Upper lobe of left lung (tissue), 6 donors: ENCODE measurements at regions not wholly inside any gene's neighbourhood (a gene's known extent, or its start where the extent isn't known, plus 50 kb on each side); places are given as distances from the start of the nearest gene placed in this dataset.

ENCODE experiments used
- ATAC-seq, 2 donors: fragments of 200-7000 bp; cut with Tn5 transposase; one replicate each; pipeline ENCODE4 v1.9.1; 2022; ENCODE audit warnings: mild to moderate bottlenecking in 2 of 2, moderate library complexity in 2 of 2; ENCODE audit not compliant: low FRiP score in 2 of 2
- DNase-seq, 2 donors: peaks; one replicate each; pipeline ENCODE4 v3.0.0-alpha.2; 2019 to 2020
- H3K27ac ChIP-seq, 4 donors: fragments of 200-600 bp; sonication (generic); one replicate each; pipeline ENCODE4 v1.5.1; 2016 to 2019
- H3K27me3 ChIP-seq, 4 donors: fragments of 200-600 bp; sonication (generic); one replicate each; pipeline ENCODE4 v1.5.1; 2017 to 2019
- H3K36me3 ChIP-seq, 4 donors: fragments of 200-600 bp; sonication (generic); one replicate each; pipeline ENCODE4 v1.5.1; 2016 to 2019
- H3K4me1 ChIP-seq, 4 donors: fragments of 200-600 bp; sonication (generic); one replicate each; pipeline ENCODE4 v1.5.1; 2018 to 2019
- H3K4me3 ChIP-seq, 4 donors: fragments of 200-600 bp; sonication (generic); one replicate each; pipeline ENCODE4 v1.5.1; 2017 to 2019; ENCODE audit warnings: mild to moderate bottlenecking in 2 of 4, moderate library complexity in 1 of 4
- H3K9me3 ChIP-seq, 4 donors: fragments of 200-600 bp; sonication (generic); one replicate each; pipeline ENCODE4 v1.5.1; 2018 to 2019
- EP300 ChIP-seq, 4 donors: sonication (generic); formaldehyde crosslinking; IDR thresholded peaks; one replicate each; pipeline ENCODE4 v1.5.1; 2017; ENCODE audit warnings: antibody characterized with exemption in 4 of 4, control low read depth in 2 of 4
- POLR2A ChIP-seq, 4 donors: fragments of 450-650 bp; IDR thresholded peaks; one replicate each; pipeline ENCODE4 v1.5.1; 2016 to 2017; ENCODE audit warnings: antibody characterized with exemption in 4 of 4, mild to moderate bottlenecking in 2 of 4
- POLR2AphosphoS5 ChIP-seq, 2 donors: sonication (generic); formaldehyde crosslinking; IDR thresholded peaks; one replicate each; pipeline ENCODE4 v1.5.1; 2017; ENCODE audit warnings: antibody characterized with exemption in 2 of 2
- WGBS, 2 donors: methylation state at CpG; one replicate each; pipeline ENCODE4 v1.1.5; 2017 to 2018; 5-methylcytosine and 5-hydroxymethylcytosine counted together
- TF ChIP-seq, protein P1 (sequence below), 6 experiments: fragments of 450-650 bp in 4 of 6; fragments of 200-600 bp in 2 of 6; sonication (generic) in 2 of 6; IDR thresholded peaks; one replicate each; pipeline ENCODE4 v1.5.1; 2016 to 2019; ENCODE audit warnings: antibody characterized with exemption in 6 of 6
- donor health status: DM: no; HTN: no; CAD: no; lungs with moderate emphysema.
- donor health status: DM: no; HTN: yes; CAD: no; lungs with severe emphysema.

DNA sequence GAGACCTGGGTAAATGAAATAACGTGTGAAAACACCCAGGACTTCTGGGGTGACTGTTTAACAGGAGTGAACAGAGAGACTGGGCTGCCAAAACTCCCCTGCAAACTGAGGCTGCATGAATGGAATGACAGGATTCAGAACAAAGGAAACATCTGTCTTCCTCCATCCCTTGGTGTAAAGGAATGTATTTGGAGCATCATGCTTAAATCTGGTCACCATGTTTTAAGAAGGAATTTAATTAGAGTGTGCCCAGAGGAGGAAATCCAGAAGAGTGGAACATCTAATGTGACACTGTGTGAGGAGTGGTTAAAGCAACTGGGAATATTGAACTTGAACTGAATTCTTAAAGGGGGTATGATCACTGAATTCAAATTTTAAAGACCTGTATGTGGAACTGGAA is 437.2 kb downstream of the LIG4 start:
- Histone ChIP-seq H3K27ac (no peak overlapping the region), H3K4me1 (no peaks in the 10 kb centered on the region), H3K9me3 (no peaks in the 10 kb centered on the region), H3K36me3 (no peaks in the 10 kb centered on the region), H3K4me3 (no peak overlapping the region), H3K27me3 (no peaks in the 10 kb centered on the region)
- ATAC-seq, result no peak
- DNase-seq, result no peak
- WGBS, 2 donors, result 50 to 67% methylated on average over 1 of the region's 1 CpG
- TF ChIP-seq EP300 (IDR thresholded peaks at IDR 0.05), result no peak
- no peak for TF ChIP-seq POLR2AphosphoS5 (IDR thresholded peaks at IDR 0.05)
- TF ChIP-seq POLR2A (IDR thresholded peaks at IDR 0.05), result no peak
- TF ChIP-seq, protein P1, sequence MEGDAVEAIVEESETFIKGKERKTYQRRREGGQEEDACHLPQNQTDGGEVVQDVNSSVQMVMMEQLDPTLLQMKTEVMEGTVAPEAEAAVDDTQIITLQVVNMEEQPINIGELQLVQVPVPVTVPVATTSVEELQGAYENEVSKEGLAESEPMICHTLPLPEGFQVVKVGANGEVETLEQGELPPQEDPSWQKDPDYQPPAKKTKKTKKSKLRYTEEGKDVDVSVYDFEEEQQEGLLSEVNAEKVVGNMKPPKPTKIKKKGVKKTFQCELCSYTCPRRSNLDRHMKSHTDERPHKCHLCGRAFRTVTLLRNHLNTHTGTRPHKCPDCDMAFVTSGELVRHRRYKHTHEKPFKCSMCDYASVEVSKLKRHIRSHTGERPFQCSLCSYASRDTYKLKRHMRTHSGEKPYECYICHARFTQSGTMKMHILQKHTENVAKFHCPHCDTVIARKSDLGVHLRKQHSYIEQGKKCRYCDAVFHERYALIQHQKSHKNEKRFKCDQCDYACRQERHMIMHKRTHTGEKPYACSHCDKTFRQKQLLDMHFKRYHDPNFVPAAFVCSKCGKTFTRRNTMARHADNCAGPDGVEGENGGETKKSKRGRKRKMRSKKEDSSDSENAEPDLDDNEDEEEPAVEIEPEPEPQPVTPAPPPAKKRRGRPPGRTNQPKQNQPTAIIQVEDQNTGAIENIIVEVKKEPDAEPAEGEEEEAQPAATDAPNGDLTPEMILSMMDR (IDR thresholded peaks at IDR 0.05), result no peak

DNA sequence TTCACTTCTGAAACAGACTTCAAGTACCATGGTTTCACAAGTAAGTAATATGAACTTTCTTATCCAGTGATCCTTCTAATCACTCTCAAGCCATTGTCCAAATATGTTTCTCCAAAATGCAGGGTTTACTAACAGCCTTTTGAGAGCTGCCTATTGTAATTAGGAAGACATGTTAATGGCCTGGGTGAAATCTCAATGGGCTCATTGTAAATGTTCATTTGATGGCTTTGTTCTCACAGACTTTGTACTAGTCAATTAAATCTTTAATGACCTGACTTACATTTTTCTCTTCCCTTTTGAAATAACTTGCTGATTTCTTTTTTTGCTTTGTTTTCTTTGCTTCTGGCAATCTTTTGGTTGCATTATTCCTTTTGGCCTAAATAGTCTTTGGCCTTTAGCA is 444.8 kb downstream of the LIG4 start:
- Histone ChIP-seq H3K36me3 (no peaks in the 10 kb centered on the region), H3K4me3 (no peak overlapping the region), H3K27me3 (no peaks in the 10 kb centered on the region), H3K4me1 (no peaks in the 10 kb centered on the region), H3K27ac (no peak overlapping the region), H3K9me3 (no peaks in the 10 kb centered on the region)
- no peak for ATAC-seq
- TF ChIP-seq POLR2AphosphoS5 (IDR thresholded peaks at IDR 0.05) (no peak), EP300 (IDR thresholded peaks at IDR 0.05) (no peak), POLR2A (IDR thresholded peaks at IDR 0.05) (no peak)
- TF ChIP-seq, protein P1 (IDR thresholded peaks at IDR 0.05), result no peak
- DNase-seq, result no peak

DNA sequence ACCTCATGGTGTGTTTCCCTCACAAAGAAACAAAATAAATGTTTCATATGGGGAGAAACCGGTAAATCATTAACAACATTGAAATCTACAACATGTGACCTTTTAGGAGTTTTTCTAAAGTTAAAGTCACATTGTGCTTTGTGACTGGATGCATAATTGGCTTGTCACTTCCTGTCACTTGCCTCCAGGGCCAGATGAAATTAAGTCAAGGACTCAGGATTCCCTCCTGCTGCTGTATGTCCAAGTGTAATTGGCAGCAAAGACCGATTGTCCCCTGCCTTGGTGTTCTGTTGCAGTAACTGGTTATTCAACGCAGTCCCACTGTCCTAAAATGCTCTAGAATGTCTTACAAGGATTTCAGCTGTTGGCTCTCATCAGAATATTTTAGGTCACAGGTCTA is 448.2 kb downstream of the LIG4 start:
- WGBS, 2 donors, result 58 to 84% methylated on average over 3 of the region's 3 CpGs
- Histone ChIP-seq H3K9me3 (no peaks in the 10 kb centered on the region), H3K27ac (no peak overlapping the region), H3K27me3 (no peaks in the 10 kb centered on the region), H3K4me1 (no peaks in the 10 kb centered on the region), H3K36me3 (no peaks in the 10 kb centered on the region), H3K4me3 (no peak overlapping the region)
- DNase-seq (no peak), ATAC-seq (no peak)
- TF ChIP-seq EP300 (IDR thresholded peaks at IDR 0.05), result no peak
- TF ChIP-seq POLR2AphosphoS5 (IDR thresholded peaks at IDR 0.05), result no peak
- TF ChIP-seq POLR2A (IDR thresholded peaks at IDR 0.05), result no peak
- TF ChIP-seq, protein P1 (IDR thresholded peaks at IDR 0.05), result no peak

DNA sequence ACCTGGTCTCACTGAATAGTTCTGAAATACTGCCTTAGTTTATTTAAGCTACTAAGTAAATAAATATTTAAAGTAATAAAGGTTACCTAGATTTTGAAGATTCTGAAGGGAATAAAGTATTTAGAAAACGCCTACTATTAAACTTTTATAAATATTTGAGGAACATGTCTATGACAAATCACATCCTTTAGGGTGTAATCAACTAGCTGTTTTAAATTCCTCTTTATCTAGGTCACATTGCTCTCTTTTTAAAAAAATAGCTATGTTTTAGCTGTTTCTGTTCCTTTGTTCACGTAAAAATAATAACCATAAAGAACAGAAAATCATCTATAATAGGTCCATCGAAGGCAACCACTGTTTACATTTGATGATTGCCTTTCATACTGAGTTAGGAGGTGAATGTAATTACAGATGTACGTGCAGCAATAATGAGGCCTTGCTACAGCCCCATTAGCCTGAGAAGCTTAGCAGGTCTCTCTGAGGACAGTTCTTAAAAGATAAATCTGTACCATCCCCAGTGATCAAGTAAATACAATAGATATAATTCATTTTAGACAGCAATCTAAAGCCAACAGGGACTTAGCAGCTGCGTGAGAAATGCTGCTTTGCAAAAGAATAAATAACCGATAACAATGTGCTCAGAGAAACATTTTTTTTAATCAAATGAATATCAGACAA is 449.5 kb downstream of the LIG4 start:
- ATAC-seq (no peak), DNase-seq (no peak)
- Histone ChIP-seq H3K27ac (no peak overlapping the region), H3K4me1 (no peaks in the 10 kb centered on the region), H3K27me3 (no peaks in the 10 kb centered on the region), H3K9me3 (no peaks in the 10 kb centered on the region), H3K36me3 (no peaks in the 10 kb centered on the region), H3K4me3 (no peak overlapping the region)
- 60 to 63% methylated on average over 6 of the region's 6 CpGs for WGBS, 2 donors
- TF ChIP-seq EP300 (IDR thresholded peaks at IDR 0.05) (no peak), POLR2A (IDR thresholded peaks at IDR 0.05) (no peak)

DNA sequence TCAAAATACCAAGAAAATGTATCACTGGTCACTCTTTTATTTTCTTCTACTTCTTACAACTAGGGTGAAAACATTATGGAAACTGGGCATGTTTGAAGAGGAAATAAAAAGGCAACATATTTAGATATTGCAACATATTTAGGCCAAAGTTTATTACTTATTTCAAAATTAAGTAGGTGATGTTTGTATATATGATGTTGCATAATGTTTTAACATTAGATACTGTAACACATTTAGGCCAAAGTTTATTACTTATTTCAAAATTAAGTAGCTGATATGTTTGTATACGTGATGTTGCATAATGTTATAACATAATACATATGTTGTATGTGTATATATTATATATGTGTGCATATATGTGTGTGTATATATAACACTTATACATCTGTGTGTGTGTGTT is 451.3 kb downstream of the LIG4 start:
- ATAC-seq, result no peak

More for the DNA sequence above, 451.3 kb downstream of the LIG4 start:
- no peaks in the 10 kb centered on the region for H3K27me3 ChIP-seq
- no peaks in the 10 kb centered on the region for H3K4me1 ChIP-seq
- no peaks in the 10 kb centered on the region for H3K36me3 ChIP-seq
- WGBS, 2 donors, result 86 to 87% methylated on average over 1 of the region's 1 CpG
- no peak for TF ChIP-seq EP300 (IDR thresholded peaks at IDR 0.05)
- no peak for TF ChIP-seq POLR2A (IDR thresholded peaks at IDR 0.05)
- TF ChIP-seq, protein P1 (IDR thresholded peaks at IDR 0.05), result no peak
- TF ChIP-seq POLR2AphosphoS5 (IDR thresholded peaks at IDR 0.05), result no peak
- DNase-seq, result no peak
- no peak overlapping the region for H3K27ac ChIP-seq
- no peak overlapping the region for H3K4me3 ChIP-seq
- no peaks in the 10 kb centered on the region for H3K9me3 ChIP-seq
